ENCODE measurements at regions not wholly inside any gene's neighbourhood (a gene's known extent, or its start where the extent isn't known, plus 50 kb on each side); places are given as distances from the start of the nearest gene placed in this dataset.

GRCh38 chr6:33895296-33895695, 91.5 kb upstream of the MLN start:
- Histone ChIP-seq H3K4me3 (no peak overlapping the region), H3K4me2 (ENCODE audit: control insufficient read depth, insufficient read depth) (no peak overlapping the region), H3K79me2 (ENCODE audit: control insufficient read depth, insufficient read depth, low read length) (no peaks in the 10 kb centered on the region), H3K9me3 (replicated peaks; ENCODE audit: control insufficient read depth, insufficient read depth, low read length) (no peaks in the 10 kb centered on the region; the same call in 2 of the 3 replicates), H3K9ac (ENCODE audit: control insufficient read depth, insufficient read depth, low read length) (no peak overlapping the region), H3K27me3 (replicated peaks in 1 of 2; ENCODE audit: control insufficient read depth in 2 of 2, insufficient read depth in 2 of 2, low read length in 1 of 2) (peaks cover 3 to 5% of the 10 kb centered on the region in 2 experiments), H3K36me3 (ENCODE audit: control insufficient read depth in 2 of 2, insufficient read depth in 2 of 2, low read length in 1 of 2) (no peaks in the 10 kb centered on the region), H3K27ac (ENCODE audit: control insufficient read depth, insufficient read depth) (no peak overlapping the region), H2AFZ (ENCODE audit: control insufficient read depth, low read depth, low read length) (no peak overlapping the region), H4K20me1 (ENCODE audit: control insufficient read depth, insufficient read depth) (no peaks in the 10 kb centered on the region), H3K4me1 (ENCODE audit: control insufficient read depth, insufficient read depth, low read length) (no peaks in the 10 kb centered on the region)
- CTCF ChIA-PET = interaction anchor here (0.6 kb wide), 1 partner anchor 453 kb away, joined by 4 read pairs; no protein-coding TSS in a partner anchor
- TF ChIP-seq, protein P1, sequence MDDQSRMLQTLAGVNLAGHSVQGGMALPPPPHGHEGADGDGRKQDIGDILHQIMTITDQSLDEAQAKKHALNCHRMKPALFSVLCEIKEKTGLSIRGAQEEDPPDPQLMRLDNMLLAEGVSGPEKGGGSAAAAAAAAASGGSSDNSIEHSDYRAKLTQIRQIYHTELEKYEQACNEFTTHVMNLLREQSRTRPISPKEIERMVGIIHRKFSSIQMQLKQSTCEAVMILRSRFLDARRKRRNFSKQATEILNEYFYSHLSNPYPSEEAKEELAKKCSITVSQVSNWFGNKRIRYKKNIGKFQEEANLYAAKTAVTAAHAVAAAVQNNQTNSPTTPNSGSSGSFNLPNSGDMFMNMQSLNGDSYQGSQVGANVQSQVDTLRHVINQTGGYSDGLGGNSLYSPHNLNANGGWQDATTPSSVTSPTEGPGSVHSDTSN (IDR thresholded peaks at IDR 0.05; ENCODE audit: insufficient replicate concordance, low read depth, low read length) = no peak
- no peak for TF ChIP-seq EGR1 (IDR thresholded peaks at IDR 0.05; ENCODE audit: borderline replicate concordance in 1 of 2, low read depth in 2 of 2, low read length in 2 of 2)
- TF ChIP-seq RBBP5 (conservative IDR thresholded peaks at IDR 0.05) = no peak
- TF ChIP-seq ESRRA (IDR thresholded peaks at IDR 0.05; ENCODE audit: low read length) = no peak
- no peak for TF ChIP-seq YBX1 (IDR thresholded peaks at IDR 0.05)
- TF ChIP-seq CHD1 (IDR thresholded peaks at IDR 0.05; ENCODE audit: low read depth, low read length) = no peak
- TF ChIP-seq POLR2AphosphoS5 (IDR thresholded peaks at IDR 0.05; ENCODE audit: low read length) = no peak
- TF ChIP-seq, protein P2, sequence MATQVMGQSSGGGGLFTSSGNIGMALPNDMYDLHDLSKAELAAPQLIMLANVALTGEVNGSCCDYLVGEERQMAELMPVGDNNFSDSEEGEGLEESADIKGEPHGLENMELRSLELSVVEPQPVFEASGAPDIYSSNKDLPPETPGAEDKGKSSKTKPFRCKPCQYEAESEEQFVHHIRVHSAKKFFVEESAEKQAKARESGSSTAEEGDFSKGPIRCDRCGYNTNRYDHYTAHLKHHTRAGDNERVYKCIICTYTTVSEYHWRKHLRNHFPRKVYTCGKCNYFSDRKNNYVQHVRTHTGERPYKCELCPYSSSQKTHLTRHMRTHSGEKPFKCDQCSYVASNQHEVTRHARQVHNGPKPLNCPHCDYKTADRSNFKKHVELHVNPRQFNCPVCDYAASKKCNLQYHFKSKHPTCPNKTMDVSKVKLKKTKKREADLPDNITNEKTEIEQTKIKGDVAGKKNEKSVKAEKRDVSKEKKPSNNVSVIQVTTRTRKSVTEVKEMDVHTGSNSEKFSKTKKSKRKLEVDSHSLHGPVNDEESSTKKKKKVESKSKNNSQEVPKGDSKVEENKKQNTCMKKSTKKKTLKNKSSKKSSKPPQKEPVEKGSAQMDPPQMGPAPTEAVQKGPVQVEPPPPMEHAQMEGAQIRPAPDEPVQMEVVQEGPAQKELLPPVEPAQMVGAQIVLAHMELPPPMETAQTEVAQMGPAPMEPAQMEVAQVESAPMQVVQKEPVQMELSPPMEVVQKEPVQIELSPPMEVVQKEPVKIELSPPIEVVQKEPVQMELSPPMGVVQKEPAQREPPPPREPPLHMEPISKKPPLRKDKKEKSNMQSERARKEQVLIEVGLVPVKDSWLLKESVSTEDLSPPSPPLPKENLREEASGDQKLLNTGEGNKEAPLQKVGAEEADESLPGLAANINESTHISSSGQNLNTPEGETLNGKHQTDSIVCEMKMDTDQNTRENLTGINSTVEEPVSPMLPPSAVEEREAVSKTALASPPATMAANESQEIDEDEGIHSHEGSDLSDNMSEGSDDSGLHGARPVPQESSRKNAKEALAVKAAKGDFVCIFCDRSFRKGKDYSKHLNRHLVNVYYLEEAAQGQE (IDR thresholded peaks at IDR 0.05; ENCODE audit: low read depth, low read length) = no peak
- no peak for TF ChIP-seq PRDM15 (CRISPR knock-in tag; IDR thresholded peaks at IDR 0.05)
- no peak for TF ChIP-seq BACH1 (IDR thresholded peaks at IDR 0.05; ENCODE audit: borderline replicate concordance)
- TF ChIP-seq LARP7 (IDR thresholded peaks at IDR 0.05) = no peak
- SMC1A ChIA-PET (ENCODE audit: uncharacterized antibody, unreplicated experiment) = no interaction called here
- in situ Hi-C loops (cut with MboI) (no loop called here), intact Hi-C loops (cut with micrococcal nuclease; ENCODE audit: unreplicated experiment) (no loop called here)
- ATAC-seq (no peak), DNase-seq (ENCODE audit: low read depth, low spot score) (no peak), FAIRE-seq (no peak)
- RAD21 ChIA-PET (ENCODE audit: unreplicated experiment) = no interaction called here
- POLR2A ChIA-PET = no interaction called here
- WGBS (ENCODE audit: insufficient coverage, insufficient replicate concordance, low lambda C conversion rate, missing lambda C conversion rate) = 2% methylated on average over 3 of the region's 3 CpGs
- BruUV-seq (replicated peaks) = no TSS peak
